Activated T-helper 2 cell treated with anti-CD3 and anti-CD28 coated beads, Interferon-gamma antibody, Interleukin-2, Interleukin-4, amounts not matched to agents 10 μg/mL and 5 μg/mL and 100 μg/mL, durations not matched to agents 14 hours and 24 hours and 36 hours (primary cell): ENCODE measurements at regions not wholly inside any gene's neighbourhood (a gene's known extent, or its start where the extent isn't known, plus 50 kb on each side); places are given as distances from the start of the nearest gene placed in this dataset.
"Not testable (repeated sequence)": the region's sequence is repeated elsewhere in the genome, so short reads cannot be mapped to it uniquely, and the experiment has no call there.

Experiments used
- DNase-seq: peaks from one replicate; pipeline ENCODE4 v3.0.0; 2021; ENCODE audit warnings: low spot score
- H3K27ac Mint-ChIP-seq: one replicate; pipeline ENCODE4 v1.8.0; 2021; ENCODE audit warnings: mixed read lengths
- H3K27me3 Mint-ChIP-seq: one replicate; pipeline ENCODE4 v1.8.0; 2021; ENCODE audit warnings: low read depth, mixed read lengths
- H3K36me3 Mint-ChIP-seq: one replicate; pipeline ENCODE4 v1.8.0; 2021; ENCODE audit warnings: low read depth, mixed read lengths
- H3K4me1 Mint-ChIP-seq: one replicate; pipeline ENCODE4 v1.8.0; 2021; ENCODE audit warnings: low read depth, mixed read lengths
- H3K4me3 Mint-ChIP-seq: one replicate; pipeline ENCODE4 v1.8.0; 2021; ENCODE audit warnings: low read depth, mild to moderate bottlenecking, moderate library complexity, mixed read lengths
- H3K9me3 Mint-ChIP-seq: one replicate; pipeline ENCODE4 v1.8.0; 2021; ENCODE audit warnings: mixed read lengths
- intact Hi-C: fragments of 100-400 bp; cut with micrococcal nuclease; formaldehyde crosslinking; loops from one replicate; pipeline ENCODE4 v1.15.1; 2023

DNA sequence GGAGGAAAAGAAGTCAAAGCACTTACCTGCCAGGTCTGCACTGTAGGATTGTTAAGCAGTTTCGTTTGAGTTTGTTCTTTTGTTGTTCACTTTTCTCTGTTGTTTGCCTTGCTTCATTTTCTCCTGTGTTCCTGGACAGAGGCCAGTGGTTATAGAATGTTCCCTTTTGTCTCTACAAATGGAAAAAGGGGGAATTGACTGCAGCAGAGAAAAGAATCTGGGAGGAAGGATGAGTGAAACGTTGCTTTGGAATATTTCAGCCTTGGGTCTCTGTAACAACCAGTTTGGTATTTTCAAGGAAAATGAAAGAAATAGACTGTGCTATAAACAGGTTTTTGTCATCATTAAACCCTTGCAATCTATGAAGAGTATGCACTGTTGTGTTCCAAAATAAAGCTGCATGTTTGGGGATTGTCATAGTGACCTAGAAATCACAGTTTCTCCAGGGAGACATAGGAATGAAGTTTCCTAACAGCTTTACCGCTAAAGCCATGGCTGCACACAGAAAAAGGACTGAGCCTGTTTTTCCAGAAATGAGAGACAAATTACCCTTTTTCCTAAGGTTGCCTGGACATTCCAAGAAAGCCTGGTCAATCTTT, 60.8 kb upstream of the HABP2 start:
- no peak overlapping the region for H3K4me3 Mint-ChIP-seq
- H3K4me1 Mint-ChIP-seq = no peaks in the 10 kb centered on the region
- no peak for DNase-seq
- H3K9me3 Mint-ChIP-seq = no peaks in the 10 kb centered on the region
- no peak overlapping the region for H3K27ac Mint-ChIP-seq
- no peaks in the 10 kb centered on the region for H3K36me3 Mint-ChIP-seq
- no peaks in the 10 kb centered on the region for H3K27me3 Mint-ChIP-seq
- intact Hi-C loops = no loop called here

DNA sequence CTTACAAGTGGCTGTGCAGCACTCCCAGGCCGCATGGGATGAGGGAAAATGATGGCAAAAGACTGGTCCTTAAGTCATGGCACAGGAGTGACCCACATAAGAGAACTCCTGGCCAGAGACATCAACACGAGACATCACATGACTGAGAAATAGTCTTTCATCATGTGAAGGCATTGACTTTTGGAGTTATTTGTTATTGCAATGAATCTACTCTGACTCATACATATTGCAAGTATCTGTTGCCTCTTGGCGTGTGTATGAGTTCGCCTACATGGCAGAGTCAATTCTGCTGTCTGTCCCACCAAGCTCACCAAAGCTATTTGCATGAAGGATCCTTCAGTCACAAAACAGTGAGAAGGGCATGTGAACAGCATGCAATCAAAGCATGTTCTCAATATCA, 59.7 kb upstream of the HABP2 start:
- Mint-ChIP-seq H3K9me3 (no peaks in the 10 kb centered on the region), H3K4me3 (no peak overlapping the region), H3K27me3 (no peaks in the 10 kb centered on the region), H3K36me3 (no peaks in the 10 kb centered on the region), H3K4me1 (no peaks in the 10 kb centered on the region), H3K27ac (no peak overlapping the region)
- intact Hi-C loops = no loop called here
- DNase-seq = no peak

DNA sequence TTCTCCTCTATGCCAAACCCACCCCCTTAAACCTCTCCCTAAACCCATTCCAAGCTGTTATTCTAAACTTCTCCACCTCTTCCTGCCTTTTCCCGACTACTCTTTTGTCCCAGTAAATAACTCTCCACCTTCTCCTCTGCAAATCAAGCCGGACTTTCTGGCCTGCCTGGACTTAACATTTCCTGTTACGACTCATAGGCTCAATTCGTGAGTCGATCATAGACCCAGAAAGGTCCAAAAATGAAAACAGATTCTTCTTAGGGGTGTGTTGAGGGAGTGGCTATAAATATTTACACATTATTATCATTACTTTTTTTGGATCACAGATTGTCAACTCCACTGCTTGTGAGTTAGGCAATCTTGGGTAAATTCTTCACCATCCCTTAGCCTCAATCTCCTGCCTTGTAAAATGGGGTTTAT, 59.0 kb upstream of the HABP2 start:
- H3K27me3 Mint-ChIP-seq = no peaks in the 10 kb centered on the region
- intact Hi-C loops = no loop called here
- no peaks in the 10 kb centered on the region for H3K4me1 Mint-ChIP-seq
- H3K9me3 Mint-ChIP-seq = no peaks in the 10 kb centered on the region
- no peak overlapping the region for H3K4me3 Mint-ChIP-seq
- no peak overlapping the region for H3K27ac Mint-ChIP-seq
- no peaks in the 10 kb centered on the region for H3K36me3 Mint-ChIP-seq
- DNase-seq = no peak

DNA sequence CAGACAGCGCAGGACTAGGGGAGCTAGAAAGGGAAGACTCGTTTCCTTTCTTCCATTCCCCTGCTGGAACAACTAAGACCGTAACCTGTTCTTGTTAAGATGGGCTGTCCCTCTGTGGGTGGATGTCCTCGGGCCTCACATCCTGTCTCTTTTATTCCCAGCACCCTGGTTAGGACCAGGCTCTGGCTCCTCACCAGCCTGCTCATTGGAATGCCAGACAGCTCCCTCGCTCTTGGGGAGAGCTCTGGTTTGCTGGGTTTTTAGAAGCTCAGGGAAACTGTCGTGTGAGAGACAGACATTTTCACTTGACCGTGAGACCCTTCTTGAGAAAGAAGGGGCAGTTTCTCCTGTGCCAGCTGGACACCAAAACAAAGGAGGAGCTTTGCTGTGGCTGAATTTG, 58.1 kb upstream of the HABP2 start:
- intact Hi-C loops = no loop called here
- Mint-ChIP-seq H3K4me3 (no peak overlapping the region), H3K27me3 (no peaks in the 10 kb centered on the region), H3K4me1 (no peaks in the 10 kb centered on the region), H3K27ac (no peak overlapping the region), H3K36me3 (no peaks in the 10 kb centered on the region), H3K9me3 (no peaks in the 10 kb centered on the region)
- no peak for DNase-seq

- no peaks in the 10 kb centered on the region for H3K9me3 Mint-ChIP-seq
- no peak overlapping the region for H3K27ac Mint-ChIP-seq
- intact Hi-C loops = no loop called here
- no peak for DNase-seq
- H3K4me1 Mint-ChIP-seq = no peaks in the 10 kb centered on the region
- no peaks in the 10 kb centered on the region for H3K36me3 Mint-ChIP-seq
- no peak overlapping the region for H3K4me3 Mint-ChIP-seq
- H3K27me3 Mint-ChIP-seq = no peaks in the 10 kb centered on the region
Measured at GRCh38 chr10:113495553-113495952, 57.3 kb upstream of the HABP2 start.

DNA sequence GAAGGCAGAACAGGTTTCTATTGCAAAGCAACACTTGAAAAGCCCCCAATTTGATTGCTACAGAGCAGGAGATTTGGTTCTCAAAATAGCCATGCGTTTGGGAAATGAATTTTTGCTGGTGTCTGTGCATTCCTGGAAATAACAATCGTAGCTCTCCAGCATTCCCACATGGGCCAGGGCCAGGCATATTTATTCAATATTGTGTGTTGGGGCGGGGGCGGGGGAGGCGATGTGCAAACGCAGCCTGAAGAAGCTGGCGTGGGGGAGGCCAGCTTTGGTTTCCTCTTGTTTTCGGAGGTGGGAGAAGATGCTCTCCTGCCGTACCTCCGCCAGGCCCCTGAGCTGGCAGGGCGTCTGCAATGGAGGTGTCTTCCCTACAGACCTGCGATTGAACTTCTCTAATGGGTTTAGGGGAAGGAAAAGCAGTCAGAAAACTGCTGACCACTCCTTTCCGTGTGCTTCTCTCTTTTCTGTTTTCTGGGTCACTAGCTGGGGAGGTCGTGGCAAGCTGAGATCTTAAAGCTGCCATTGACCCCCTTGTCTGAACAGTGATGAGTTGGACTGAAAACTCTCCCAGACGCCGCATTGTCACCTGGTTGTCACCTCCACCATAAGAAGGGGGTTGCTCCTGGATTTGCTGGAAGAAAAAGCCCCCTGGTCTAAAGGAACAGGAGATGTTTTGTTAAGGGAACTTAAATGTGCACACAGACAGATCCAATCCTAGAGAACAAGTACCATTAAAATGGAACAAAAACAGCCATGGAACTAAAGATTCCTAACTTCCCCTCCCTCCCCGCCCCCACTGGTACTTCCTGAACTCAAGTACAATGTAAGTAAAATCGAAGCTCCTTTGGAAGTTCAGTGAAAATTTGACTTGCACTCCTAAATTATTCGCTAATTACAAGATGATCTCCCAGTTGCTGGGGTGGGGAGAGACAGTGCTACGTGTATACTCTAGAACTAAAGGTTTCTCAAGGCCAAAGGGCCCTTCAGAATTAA, 56.4 kb upstream of the HABP2 start:
- H3K4me1 Mint-ChIP-seq = no peaks in the 10 kb centered on the region
- H3K4me3 Mint-ChIP-seq = no peak overlapping the region
- H3K9me3 Mint-ChIP-seq = no peaks in the 10 kb centered on the region
- no peaks in the 10 kb centered on the region for H3K36me3 Mint-ChIP-seq
- intact Hi-C loops = no loop called here
- no peak overlapping the region for H3K27ac Mint-ChIP-seq
- no peak for DNase-seq
- no peaks in the 10 kb centered on the region for H3K27me3 Mint-ChIP-seq

- H3K4me3 Mint-ChIP-seq = no peak overlapping the region
- DNase-seq = no peak
- no peak overlapping the region for H3K27ac Mint-ChIP-seq
- H3K36me3 Mint-ChIP-seq = no peaks in the 10 kb centered on the region
- H3K4me1 Mint-ChIP-seq = no peaks in the 10 kb centered on the region
- intact Hi-C loops = no loop called here
- no peaks in the 10 kb centered on the region for H3K27me3 Mint-ChIP-seq
- no peaks in the 10 kb centered on the region for H3K9me3 Mint-ChIP-seq
Measured at GRCh38 chr10:113497198-113497597, 55.7 kb upstream of the HABP2 start.

GRCh38 chr10:113498997-113499396, 53.9 kb upstream of the HABP2 start:
- no peaks in the 10 kb centered on the region for H3K27me3 Mint-ChIP-seq
- no peaks in the 10 kb centered on the region for H3K9me3 Mint-ChIP-seq
- no peaks in the 10 kb centered on the region for H3K4me1 Mint-ChIP-seq
- no peak for DNase-seq
- H3K4me3 Mint-ChIP-seq = no peak overlapping the region
- no peaks in the 10 kb centered on the region for H3K36me3 Mint-ChIP-seq
- intact Hi-C loops = no loop called here
- no peak overlapping the region for H3K27ac Mint-ChIP-seq

GRCh38 chr10:113499806-113500205, 53.0 kb upstream of the HABP2 start:
- Mint-ChIP-seq H3K27ac (no peak overlapping the region), H3K9me3 (no peaks in the 10 kb centered on the region), H3K36me3 (no peaks in the 10 kb centered on the region), H3K4me1 (no peaks in the 10 kb centered on the region), H3K4me3 (no peak overlapping the region), H3K27me3 (no peaks in the 10 kb centered on the region)
- intact Hi-C loops = no loop called here
- no peak for DNase-seq

DNA sequence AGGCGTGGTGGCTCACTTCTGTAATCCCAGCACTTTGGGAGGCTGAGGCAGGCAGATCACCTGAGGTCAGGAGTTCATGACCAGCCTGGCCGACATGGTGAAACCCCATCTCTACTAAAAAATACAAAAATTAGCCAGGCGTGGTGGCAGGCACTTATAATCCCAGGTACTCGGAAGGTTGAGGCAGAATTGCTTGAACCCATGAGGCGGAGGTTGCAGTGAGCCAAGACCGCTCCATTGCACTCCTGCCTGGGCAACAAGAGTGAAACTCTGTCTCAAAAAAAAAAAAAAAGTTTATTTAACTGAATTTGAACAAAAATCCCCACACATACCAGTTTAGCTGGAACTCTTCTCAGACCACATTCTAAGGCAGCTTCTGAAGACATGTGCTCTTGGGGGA, 51.8 kb upstream of the HABP2 start:
- H3K27ac Mint-ChIP-seq, H3K27me3 Mint-ChIP-seq, H3K4me1 Mint-ChIP-seq, DNase-seq, H3K9me3 Mint-ChIP-seq, H3K36me3 Mint-ChIP-seq, H3K4me3 Mint-ChIP-seq, intact Hi-C loops: not testable (repeated sequence)
